Epithelial cell of esophagus (primary cell): ENCODE measurements at regions not wholly inside any gene's neighbourhood (a gene's known extent, or its start where the extent isn't known, plus 50 kb on each side); places are given as distances from the start of the nearest gene placed in this dataset.

Experiments used
- DNase-seq: peaks from one replicate; pipeline ENCODE4 v3.0.0; 2010; ENCODE audit warnings: low read depth
- H3K4me3 ChIP-seq: 2 replicates; pipeline ENCODE4 v1.5.1; 2011; ENCODE audit warnings: mild to moderate bottlenecking, low read length, control low read depth
- CTCF ChIP-seq: IDR thresholded peaks from 2 replicates; pipeline ENCODE4 v1.5.1; 2011; ENCODE audit warnings: low read depth, mild to moderate bottlenecking, low read length, control low read depth, inconsistent platforms; ENCODE audit not compliant: insufficient read depth; ENCODE audit errors: missing control alignments

GRCh38 chr9:29648132-29648531, 2074.9 kb upstream of the C9orf72 start:
- no peak for DNase-seq
- no peak overlapping the region for H3K4me3 ChIP-seq
- TF ChIP-seq CTCF, result no peak

DNA sequence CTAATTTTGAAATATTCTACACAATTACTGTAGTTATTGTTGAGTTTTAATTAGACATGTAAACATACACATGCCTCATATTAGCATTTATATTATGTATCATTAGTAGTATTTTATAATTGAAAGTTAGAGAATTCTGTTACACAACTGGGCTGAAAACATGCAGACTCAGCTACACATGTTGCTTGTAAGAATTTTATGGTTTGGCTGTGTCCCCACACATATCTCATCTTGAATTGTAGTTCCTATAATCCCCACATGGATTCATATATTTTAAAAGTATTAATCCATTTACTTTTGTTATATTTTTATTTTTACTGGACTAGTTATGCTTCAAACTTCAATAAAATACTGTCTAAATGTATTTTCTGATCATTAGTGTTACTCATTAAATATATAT, 2075.3 kb upstream of the C9orf72 start:
- no peak for TF ChIP-seq CTCF
- no peak overlapping the region for H3K4me3 ChIP-seq
- DNase-seq, result no peak

GRCh38 chr9:29656641-29657406, 2083.5 kb upstream of the C9orf72 start:
- TF ChIP-seq CTCF, result no peak
- H3K4me3 ChIP-seq, result no peak overlapping the region
- no peak for DNase-seq

DNA sequence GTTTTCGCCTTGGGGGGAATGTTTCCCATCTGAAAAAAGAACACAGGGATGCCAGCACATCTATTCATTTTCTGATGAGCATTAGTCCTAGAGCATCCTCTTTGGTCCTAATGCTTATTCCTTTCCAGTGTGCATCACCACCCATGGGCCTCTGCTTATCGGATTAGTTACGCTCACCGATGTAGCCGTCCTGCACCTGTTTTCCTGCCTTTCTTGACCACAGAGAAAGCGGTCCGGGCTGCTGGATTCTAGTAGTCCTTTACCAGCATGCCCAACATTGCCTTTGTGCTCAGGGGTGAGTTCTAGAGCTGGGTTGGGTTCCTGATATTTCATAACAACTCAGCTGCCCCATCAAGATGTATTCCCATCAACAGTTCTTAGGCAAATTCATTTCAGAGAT, 2084.5 kb upstream of the C9orf72 start:
- H3K4me3 ChIP-seq, result no peak overlapping the region
- DNase-seq, result no peak
- TF ChIP-seq CTCF, result no peak

DNA sequence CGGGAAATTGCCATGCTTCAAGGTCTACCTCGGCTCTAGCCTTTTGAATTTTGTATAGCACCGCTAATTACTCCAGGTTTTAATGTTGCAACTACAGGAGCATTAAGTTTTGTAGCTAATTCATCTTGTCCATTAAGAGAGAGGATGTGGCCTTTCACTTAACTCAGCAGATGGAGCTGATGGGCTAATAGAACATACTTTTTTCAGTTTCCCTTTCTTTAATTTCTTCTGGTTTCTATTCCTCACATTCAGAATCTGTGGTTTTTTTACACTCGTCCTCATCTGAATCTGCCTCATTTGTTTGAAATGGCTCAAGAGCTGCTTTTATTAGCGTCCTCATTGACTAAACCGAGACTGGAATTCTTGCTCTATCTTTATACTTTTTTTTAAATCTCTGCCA, 2085.7 kb upstream of the C9orf72 start:
- no peak overlapping the region for H3K4me3 ChIP-seq
- DNase-seq, result no peak
- TF ChIP-seq CTCF, result no peak

DNA sequence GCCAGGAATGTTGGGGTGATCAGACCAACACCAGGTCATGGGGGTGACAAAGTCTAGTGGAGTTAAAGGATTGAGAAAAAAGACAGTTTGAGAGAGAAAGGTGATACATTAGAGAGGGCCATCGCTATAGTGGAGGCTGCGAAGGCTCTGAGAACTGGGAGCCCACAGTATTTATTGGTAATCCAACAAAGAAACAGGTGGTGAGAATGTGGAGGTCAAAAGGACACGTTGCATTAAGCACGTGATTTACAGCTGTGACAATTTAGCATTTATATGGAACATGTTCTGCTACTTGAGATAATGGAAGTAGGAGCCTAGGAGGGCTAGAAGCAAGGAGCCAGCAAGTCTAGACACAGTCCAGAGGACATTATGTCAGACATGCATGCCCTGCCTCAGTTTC, 2086.5 kb upstream of the C9orf72 start:
- no peak for TF ChIP-seq CTCF
- H3K4me3 ChIP-seq, result no peak overlapping the region
- no peak for DNase-seq

DNA sequence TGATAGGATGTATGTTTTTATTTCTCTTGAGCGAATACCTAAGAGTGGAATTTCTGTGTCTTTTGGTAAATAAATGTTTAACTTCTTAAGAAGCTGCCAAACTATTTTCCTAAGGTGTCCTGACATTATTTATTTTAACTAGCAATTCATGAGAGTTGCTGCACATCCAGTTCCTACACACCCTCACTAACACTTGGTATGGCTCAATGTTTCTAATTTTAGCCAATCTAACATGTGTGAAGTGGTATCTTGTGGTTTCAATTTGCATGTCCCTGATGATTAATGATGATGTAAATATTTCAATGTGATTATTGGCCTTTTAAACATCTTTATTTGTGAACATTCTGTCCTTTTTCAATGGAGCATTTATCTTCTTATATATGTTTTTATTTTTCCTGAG, 2095.5 kb upstream of the C9orf72 start:
- DNase-seq, result peak; percentile 84
- TF ChIP-seq CTCF, result no peak
- no peak overlapping the region for H3K4me3 ChIP-seq
